RWPE1 (cell line): ENCODE measurements at regions not wholly inside any gene's neighbourhood (a gene's known extent, or its start where the extent isn't known, plus 50 kb on each side); places are given as distances from the start of the nearest gene placed in this dataset.

ENCODE experiments used
- CTCF ChIA-PET: fragments of 350-600 bp; sonication (Branson Sonifier 250); formaldehyde crosslinking; extraction: SDS; loops from one replicate; lab custom pipeline; 2021; lab: Yijun Ruan, JAX
- POLR2A ChIA-PET: fragments of 400-600 bp; formaldehyde crosslinking; extraction: SDS; loops from one replicate; lab custom pipeline; 2020; ENCODE audit warnings: antibody characterized with exemption; ENCODE audit not compliant: low non-redundant PET; lab: Yijun Ruan, JAX
- DNase-seq: peaks from one replicate; pipeline ENCODE4 v3.0.0; 2012; ENCODE audit warnings: low spot score
- H3K27ac ChIP-seq: fragments of 450-650 bp; 2 replicates; pipeline ENCODE4 v1.5.1; 2017
- CTCF ChIP-seq: fragments of 450-650 bp; conservative IDR thresholded peaks from 2 replicates; pipeline ENCODE4 v1.5.1; 2017; ENCODE audit warnings: low read depth, mild to moderate bottlenecking

GRCh38 chr1:213521206-213521605, 466.6 kb upstream of the PROX1 start:
- no peak overlapping the region for H3K27ac ChIP-seq
- POLR2A ChIA-PET = no interaction called here
- CTCF ChIA-PET = no interaction called here
- no peak for TF ChIP-seq CTCF
- DNase-seq = no peak

- ChIA-PET CTCF (no interaction called here), POLR2A (no interaction called here)
- TF ChIP-seq CTCF = no peak
Observed at GRCh38 chr1:213523781-213524398, 463.9 kb upstream of the PROX1 start.

GRCh38 chr1:213526306-213526705, 461.5 kb upstream of the PROX1 start:
- no peak for TF ChIP-seq CTCF
- DNase-seq = no peak
- CTCF ChIA-PET = interaction anchor here (0.5 kb wide), 1 partner anchor 539 kb away, joined by 3 read pairs; no protein-coding TSS in a partner anchor
- no peak overlapping the region for H3K27ac ChIP-seq
- POLR2A ChIA-PET = no interaction called here

More at GRCh38 chr1:213523781-213524398, 463.9 kb upstream of the PROX1 start:
- no peak overlapping the region for H3K27ac ChIP-seq
- DNase-seq = no peak

- no peak for DNase-seq
- POLR2A ChIA-PET = no interaction called here
- CTCF ChIA-PET = no interaction called here
- no peak for TF ChIP-seq CTCF
- no peak overlapping the region for H3K27ac ChIP-seq
Observed at GRCh38 chr1:213530611-213531320, 457.0 kb upstream of the PROX1 start.

- CTCF ChIA-PET = no interaction called here
- no peak overlapping the region for H3K27ac ChIP-seq
- POLR2A ChIA-PET = no interaction called here
- no peak for DNase-seq
- no peak for TF ChIP-seq CTCF
Observed at GRCh38 chr1:213531369-213532310, 456.1 kb upstream of the PROX1 start.

GRCh38 chr1:213533125-213533524, 454.6 kb upstream of the PROX1 start:
- ChIA-PET POLR2A (interaction anchor here (0.6 kb wide), 1 partner anchor 751 kb away, joined by 8 read pairs; no protein-coding TSS in a partner anchor), CTCF (no interaction called here)
- TF ChIP-seq CTCF = no peak
- no peak for DNase-seq
- H3K27ac ChIP-seq = no peak overlapping the region
